Fibroblast of skin of back (primary cell): ENCODE measurements at regions not wholly inside any gene's neighbourhood (a gene's known extent, or its start where the extent isn't known, plus 50 kb on each side); places are given as distances from the start of the nearest gene placed in this dataset.

Experiments
- DNase-seq: peaks from one replicate; pipeline ENCODE4 v3.0.0-alpha.2; 2013

- no peak for DNase-seq
Observed at GRCh38 chr4:1542226-1542490, 135.9 kb upstream of the NKX1-1 start.

GRCh38 chr4:1541449-1542225 is 135.4 kb upstream of the NKX1-1 start:
- no peak for DNase-seq

- no peak for DNase-seq
Observed at GRCh38 chr4:1540601-1541375, 134.5 kb upstream of the NKX1-1 start.

GRCh38 chr4:1539859-1540600 is 133.8 kb upstream of the NKX1-1 start:
- no peak for DNase-seq

GRCh38 chr4:1538941-1539772 is 132.9 kb upstream of the NKX1-1 start:
- no peak for DNase-seq

- DNase-seq, result no peak
Observed at GRCh38 chr4:1538096-1538410, 131.8 kb upstream of the NKX1-1 start.

GRCh38 chr4:1537410-1538095 is 131.3 kb upstream of the NKX1-1 start:
- no peak for DNase-seq

GRCh38 chr4:1536579-1537409 is 130.6 kb upstream of the NKX1-1 start:
- no peak for DNase-seq

- DNase-seq, result no peak
Observed at GRCh38 chr4:1535926-1536578, 129.8 kb upstream of the NKX1-1 start.

- DNase-seq, result no peak
Observed at GRCh38 chr4:1534876-1535526, 128.8 kb upstream of the NKX1-1 start.

- no peak for DNase-seq
Observed at GRCh38 chr4:1534095-1534872, 128.0 kb upstream of the NKX1-1 start.

- no peak for DNase-seq
Observed at GRCh38 chr4:1533501-1534064, 127.3 kb upstream of the NKX1-1 start.

- DNase-seq, result no peak
Observed at GRCh38 chr4:1532549-1533395, 126.5 kb upstream of the NKX1-1 start.

- DNase-seq, result no peak
Observed at GRCh38 chr4:1531683-1532548, 125.7 kb upstream of the NKX1-1 start.

- DNase-seq, result no peak
Observed at GRCh38 chr4:1530356-1530755, 124.1 kb upstream of the NKX1-1 start.

- no peak for DNase-seq
Observed at GRCh38 chr4:1524761-1525160, 118.5 kb upstream of the NKX1-1 start.
